IPS DF 6.9 (cell line): ENCODE measurements at regions not wholly inside any gene's neighbourhood (a gene's known extent, or its start where the extent isn't known, plus 50 kb on each side); places are given as distances from the start of the nearest gene placed in this dataset.

Experiments used
- DNase-seq: peaks from one replicate; pipeline ENCODE4 v3.0.0-alpha.2; 2013; ENCODE audit warnings: low read depth, low spot score
- H3K27ac ChIP-seq: one replicate; pipeline ENCODE4 v1.5.1; 2013; ENCODE audit warnings: low read length, control low read depth
- H3K27me3 ChIP-seq: 2 replicates; pipeline ENCODE4 v1.6.1; 2013; ENCODE audit warnings: mild to moderate bottlenecking, low read length; ENCODE audit not compliant: control insufficient read depth, insufficient read depth
- H3K36me3 ChIP-seq: 2 replicates; pipeline ENCODE4 v1.6.1; 2013; ENCODE audit warnings: low read length; ENCODE audit not compliant: control insufficient read depth, insufficient read depth
- H3K4me1 ChIP-seq: 2 replicates; pipeline ENCODE4 v1.6.1; 2013; ENCODE audit warnings: low read length; ENCODE audit not compliant: control insufficient read depth, insufficient read depth
- H3K4me3 ChIP-seq: 2 replicates; pipeline ENCODE4 v1.5.1; 2013; ENCODE audit warnings: mild to moderate bottlenecking, low read length
- H3K9me3 ChIP-seq: 2 replicates; pipeline ENCODE4 v1.6.1; 2013; ENCODE audit warnings: low read length, inconsistent platforms; ENCODE audit not compliant: control insufficient read depth, insufficient read depth
- WGBS: extraction: QIAGEN DNeasy Blood & Tissue Kit; methylation state at CpG from one replicate; pipeline ENCODE4 v1.1.7; 2013; ENCODE audit warnings: mixed read lengths, missing lambda C conversion rate; ENCODE audit not compliant: insufficient read length, insufficient coverage; 5-methylcytosine and 5-hydroxymethylcytosine counted together

- DNase-seq, result no peak
- no CpG with 5 or more reads among the region's 2 CpGs for WGBS
- Histone ChIP-seq H3K36me3 (no peaks in the 10 kb centered on the region), H3K27ac (no peak overlapping the region), H3K9me3 (no peaks in the 10 kb centered on the region), H3K4me3 (no peak overlapping the region), H3K27me3 (no peaks in the 10 kb centered on the region), H3K4me1 (no peaks in the 10 kb centered on the region)
Measured at GRCh38 chr2:53067056-53067455, 700.5 kb upstream of the CHAC2 start.

GRCh38 chr2:53064154-53064553, 703.5 kb upstream of the CHAC2 start:
- Histone ChIP-seq H3K27ac (no peak overlapping the region), H3K36me3 (no peaks in the 10 kb centered on the region), H3K4me3 (no peak overlapping the region), H3K9me3 (no peaks in the 10 kb centered on the region), H3K4me1 (no peaks in the 10 kb centered on the region), H3K27me3 (no peaks in the 10 kb centered on the region)
- no peak for DNase-seq
- no CpG with 5 or more reads among the region's 1 CpG for WGBS

- no CpG with 5 or more reads among the region's 3 CpGs for WGBS
- Histone ChIP-seq H3K4me3 (no peak overlapping the region), H3K27ac (no peak overlapping the region), H3K27me3 (no peaks in the 10 kb centered on the region), H3K4me1 (no peaks in the 10 kb centered on the region), H3K9me3 (no peaks in the 10 kb centered on the region), H3K36me3 (no peaks in the 10 kb centered on the region)
- DNase-seq, result peak; percentile 13
Measured at GRCh38 chr2:53058526-53058925, 709.1 kb upstream of the CHAC2 start.

GRCh38 chr2:53053937-53054336, 713.7 kb upstream of the CHAC2 start:
- no peak overlapping the region for H3K27ac ChIP-seq
- no peaks in the 10 kb centered on the region for H3K27me3 ChIP-seq
- no peaks in the 10 kb centered on the region for H3K4me1 ChIP-seq
- H3K9me3 ChIP-seq, result no peaks in the 10 kb centered on the region
- no peak overlapping the region for H3K4me3 ChIP-seq
- no peaks in the 10 kb centered on the region for H3K36me3 ChIP-seq
- no peak for DNase-seq

- H3K9me3 ChIP-seq, result no peaks in the 10 kb centered on the region
- H3K36me3 ChIP-seq, result no peaks in the 10 kb centered on the region
- no peak for DNase-seq
- no peak overlapping the region for H3K27ac ChIP-seq
- no peak overlapping the region for H3K4me3 ChIP-seq
- H3K4me1 ChIP-seq, result no peaks in the 10 kb centered on the region
- H3K27me3 ChIP-seq, result no peaks in the 10 kb centered on the region
Measured at GRCh38 chr2:53051157-53051556, 716.4 kb upstream of the CHAC2 start.

- H3K36me3 ChIP-seq, result no peaks in the 10 kb centered on the region
- no peaks in the 10 kb centered on the region for H3K9me3 ChIP-seq
- no peak for DNase-seq
- WGBS, result no CpG with 5 or more reads among the region's 4 CpGs
- no peak overlapping the region for H3K4me3 ChIP-seq
- no peaks in the 10 kb centered on the region for H3K4me1 ChIP-seq
- H3K27me3 ChIP-seq, result no peaks in the 10 kb centered on the region
- H3K27ac ChIP-seq, result no peak overlapping the region
Measured at GRCh38 chr2:53040536-53041229, 726.9 kb upstream of the CHAC2 start.

- no peak overlapping the region for H3K4me3 ChIP-seq
- no peak overlapping the region for H3K27ac ChIP-seq
- DNase-seq, result no peak
- WGBS, result no CpG with 5 or more reads among the region's 1 CpG
- no peaks in the 10 kb centered on the region for H3K4me1 ChIP-seq
- H3K9me3 ChIP-seq, result no peaks in the 10 kb centered on the region
- no peaks in the 10 kb centered on the region for H3K27me3 ChIP-seq
- no peaks in the 10 kb centered on the region for H3K36me3 ChIP-seq
Measured at GRCh38 chr2:53036196-53036595, 731.4 kb upstream of the CHAC2 start.

- H3K4me1 ChIP-seq, result no peaks in the 10 kb centered on the region
- no peak overlapping the region for H3K27ac ChIP-seq
- H3K36me3 ChIP-seq, result no peaks in the 10 kb centered on the region
- no CpG with 5 or more reads among the region's 1 CpG for WGBS
- H3K9me3 ChIP-seq, result no peaks in the 10 kb centered on the region
- H3K4me3 ChIP-seq, result no peak overlapping the region
- no peak for DNase-seq
- H3K27me3 ChIP-seq, result no peaks in the 10 kb centered on the region
Measured at GRCh38 chr2:53035153-53035552, 732.5 kb upstream of the CHAC2 start.

- no peaks in the 10 kb centered on the region for H3K36me3 ChIP-seq
- H3K27me3 ChIP-seq, result no peaks in the 10 kb centered on the region
- H3K9me3 ChIP-seq, result no peaks in the 10 kb centered on the region
- no peak overlapping the region for H3K27ac ChIP-seq
- no peak overlapping the region for H3K4me3 ChIP-seq
- H3K4me1 ChIP-seq, result no peaks in the 10 kb centered on the region
- no peak for DNase-seq
Measured at GRCh38 chr2:53033411-53033810, 734.2 kb upstream of the CHAC2 start.

- Histone ChIP-seq H3K36me3 (no peaks in the 10 kb centered on the region), H3K4me3 (no peak overlapping the region), H3K9me3 (no peaks in the 10 kb centered on the region), H3K27me3 (no peaks in the 10 kb centered on the region), H3K27ac (no peak overlapping the region), H3K4me1 (no peaks in the 10 kb centered on the region)
- no peak for DNase-seq
- no CpG with 5 or more reads among the region's 6 CpGs for WGBS
Measured at GRCh38 chr2:53028746-53029423, 738.7 kb upstream of the CHAC2 start.

- no peak overlapping the region for H3K27ac ChIP-seq
- no peaks in the 10 kb centered on the region for H3K27me3 ChIP-seq
- no peaks in the 10 kb centered on the region for H3K4me1 ChIP-seq
- no peaks in the 10 kb centered on the region for H3K9me3 ChIP-seq
- no peaks in the 10 kb centered on the region for H3K36me3 ChIP-seq
- no peak overlapping the region for H3K4me3 ChIP-seq
- DNase-seq, result no peak
Measured at GRCh38 chr2:53028225-53028624, 739.4 kb upstream of the CHAC2 start.
